Neural cell (in vitro differentiated cells): ENCODE measurements at regions not wholly inside any gene's neighbourhood (a gene's known extent, or its start where the extent isn't known, plus 50 kb on each side); places are given as distances from the start of the nearest gene placed in this dataset.
A peak's percentile ranks its signal among the peaks of the same experiment; 100 is the strongest.

Experiments
- CTCF ChIP-seq: fragments of 450-650 bp; IDR thresholded peaks from 2 replicates; pipeline ENCODE4 v1.5.1; 2014; ENCODE audit warnings: antibody characterized with exemption, mild to moderate bottlenecking, moderate library complexity; ENCODE audit not compliant: poor library complexity, severe bottlenecking
- EP300 ChIP-seq: fragments of 450-650 bp; conservative IDR thresholded peaks from 2 replicates; pipeline ENCODE4 v1.6.1; 2014; ENCODE audit warnings: antibody characterized with exemption, mild to moderate bottlenecking, moderate library complexity; ENCODE audit not compliant: poor library complexity, severe bottlenecking
- EZH2 ChIP-seq: fragments of 200-600, 300-800 bp; shearing (Covaris generic), sonication (generic); IDR thresholded peaks from 2 replicates; pipeline ENCODE4 v1.6.1; 2014; ENCODE audit warnings: antibody characterized with exemption, low read length, borderline replicate concordance, mild to moderate bottlenecking; ENCODE audit not compliant: insufficient read depth, poor library complexity, severe bottlenecking
- MXI1 ChIP-seq: fragments of 450-650 bp; conservative IDR thresholded peaks from 2 replicates; pipeline ENCODE4 v1.6.1; 2014; ENCODE audit warnings: antibody characterized with exemption, mild to moderate bottlenecking; ENCODE audit not compliant: poor library complexity, severe bottlenecking
- POLR2AphosphoS5 ChIP-seq: IDR thresholded peaks from 2 replicates; pipeline ENCODE4 v1.6.1; 2012
- REST ChIP-seq: IDR thresholded peaks from 2 replicates; pipeline ENCODE4 v1.6.1; 2012; ENCODE audit warnings: borderline replicate concordance
- SMC3 ChIP-seq: fragments of 450-650 bp; conservative IDR thresholded peaks from 2 replicates; pipeline ENCODE4 v1.6.1; 2014; ENCODE audit warnings: antibody characterized with exemption, mild to moderate bottlenecking, moderate library complexity; ENCODE audit not compliant: poor library complexity
- TAF1 ChIP-seq: IDR thresholded peaks from 2 replicates; pipeline ENCODE4 v1.6.1; 2012; ENCODE audit warnings: low read depth

DNA sequence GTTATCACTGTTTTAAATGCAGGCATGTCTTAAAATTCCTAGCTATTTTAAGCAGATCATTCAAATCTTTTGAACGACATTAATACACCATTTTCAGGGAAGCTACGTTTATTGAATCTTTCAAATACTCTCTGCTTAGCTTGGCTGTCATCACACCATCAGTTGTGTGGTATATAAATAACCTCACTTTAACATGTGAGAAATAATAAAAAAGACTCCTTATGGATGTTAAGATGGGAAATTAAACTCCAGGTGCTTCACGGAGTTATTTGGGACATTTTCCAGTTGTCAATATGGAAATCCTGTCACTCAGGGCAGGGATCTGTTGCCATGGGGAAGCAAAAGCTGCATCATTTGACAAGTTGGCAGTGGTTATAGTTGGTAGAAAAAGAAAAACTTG is 649.2 kb upstream of the CDH2 start:
- TF ChIP-seq POLR2AphosphoS5 (peak; percentile 76), CTCF (no peak), EP300 (peak; percentile 94), EZH2 (no peak), SMC3 (no peak), TAF1 (no peak), REST (peak; percentile 100), MXI1 (no peak)
